ENCODE measurements at regions not wholly inside any gene's neighbourhood (a gene's known extent, or its start where the extent isn't known, plus 50 kb on each side); places are given as distances from the start of the nearest gene placed in this dataset.

GRCh38 chr2:40797120-40797519, 345.2 kb upstream of the SLC8A1 start:
- no peak for TF ChIP-seq POLR2A (IDR thresholded peaks at IDR 0.05; ENCODE audit: low read depth, low read length)
- no peak for TF ChIP-seq POLR2AphosphoS5 (IDR thresholded peaks at IDR 0.05; ENCODE audit: low read depth, low read length)
- no peak for TF ChIP-seq SPI1 (IDR thresholded peaks at IDR 0.05; ENCODE audit: low read depth, low read length)
- TF ChIP-seq TAF1 (IDR thresholded peaks at IDR 0.05; ENCODE audit: low read depth, low read length), result no peak
- no peak for TF ChIP-seq POU2F2 (IDR thresholded peaks at IDR 0.05; ENCODE audit: low read depth, low read length)
